ENCODE measurements at regions not wholly inside any gene's neighbourhood (a gene's known extent, or its start where the extent isn't known, plus 50 kb on each side); places are given as distances from the start of the nearest gene placed in this dataset.

DNA sequence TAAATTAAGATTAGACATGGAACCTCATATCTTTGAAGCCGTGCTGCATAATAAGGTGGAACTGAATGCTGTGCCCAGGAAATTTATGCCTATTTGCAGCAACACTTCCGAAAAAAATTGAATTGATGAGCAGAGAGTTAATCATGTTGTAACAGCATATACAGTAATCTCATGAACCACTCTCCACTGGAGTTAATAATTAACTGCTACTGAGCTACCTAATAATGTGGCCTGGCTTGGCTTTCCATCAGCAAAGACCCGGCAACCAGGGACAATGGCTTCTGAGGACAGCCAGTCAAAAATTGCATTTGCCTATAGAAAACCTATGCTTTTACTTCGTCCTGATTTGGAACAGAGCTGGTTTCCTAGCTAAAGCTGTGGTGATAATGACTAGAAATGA is 63.8 kb upstream of the GATB start:
- POLR2A ChIA-PET (ENCODE audit: low non-redundant PET) = no interaction called here

DNA sequence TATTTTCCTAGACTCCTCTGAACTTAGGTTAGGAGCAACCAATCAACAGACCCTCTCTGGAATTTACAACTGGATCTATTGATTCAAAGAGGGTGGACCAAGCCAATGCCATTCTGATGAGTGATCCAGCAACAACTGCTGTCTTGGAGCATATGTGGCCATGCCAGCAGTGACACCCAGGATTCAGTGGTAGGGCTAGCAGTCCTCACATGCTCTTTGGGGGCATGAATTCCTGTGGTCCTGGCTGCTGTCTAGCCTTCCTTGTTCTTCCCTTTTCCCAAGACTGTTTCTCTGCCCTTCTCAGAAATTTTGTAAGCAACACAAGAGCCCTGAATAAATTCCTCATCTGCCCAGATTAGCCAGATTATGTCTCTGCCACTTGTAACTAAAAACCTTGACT is 61.5 kb upstream of the GATB start:
- TF ChIP-seq, protein P1, sequence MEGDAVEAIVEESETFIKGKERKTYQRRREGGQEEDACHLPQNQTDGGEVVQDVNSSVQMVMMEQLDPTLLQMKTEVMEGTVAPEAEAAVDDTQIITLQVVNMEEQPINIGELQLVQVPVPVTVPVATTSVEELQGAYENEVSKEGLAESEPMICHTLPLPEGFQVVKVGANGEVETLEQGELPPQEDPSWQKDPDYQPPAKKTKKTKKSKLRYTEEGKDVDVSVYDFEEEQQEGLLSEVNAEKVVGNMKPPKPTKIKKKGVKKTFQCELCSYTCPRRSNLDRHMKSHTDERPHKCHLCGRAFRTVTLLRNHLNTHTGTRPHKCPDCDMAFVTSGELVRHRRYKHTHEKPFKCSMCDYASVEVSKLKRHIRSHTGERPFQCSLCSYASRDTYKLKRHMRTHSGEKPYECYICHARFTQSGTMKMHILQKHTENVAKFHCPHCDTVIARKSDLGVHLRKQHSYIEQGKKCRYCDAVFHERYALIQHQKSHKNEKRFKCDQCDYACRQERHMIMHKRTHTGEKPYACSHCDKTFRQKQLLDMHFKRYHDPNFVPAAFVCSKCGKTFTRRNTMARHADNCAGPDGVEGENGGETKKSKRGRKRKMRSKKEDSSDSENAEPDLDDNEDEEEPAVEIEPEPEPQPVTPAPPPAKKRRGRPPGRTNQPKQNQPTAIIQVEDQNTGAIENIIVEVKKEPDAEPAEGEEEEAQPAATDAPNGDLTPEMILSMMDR (conservative IDR thresholded peaks at IDR 0.05; ENCODE audit: low read depth) = no peak
- ChIA-PET POLR2A (ENCODE audit: low non-redundant PET) (no interaction called here), CTCF (no interaction called here)
- DNase-seq (ENCODE audit: low spot score) = no peak
- no peak overlapping the region for H3K27ac ChIP-seq

More for the DNA sequence above, 63.8 kb upstream of the GATB start:
- TF ChIP-seq, protein P1 (conservative IDR thresholded peaks at IDR 0.05; ENCODE audit: low read depth) = no peak
- CTCF ChIA-PET = no interaction called here
- H3K27ac ChIP-seq = no peak overlapping the region
- DNase-seq (ENCODE audit: low spot score) = no peak

DNA sequence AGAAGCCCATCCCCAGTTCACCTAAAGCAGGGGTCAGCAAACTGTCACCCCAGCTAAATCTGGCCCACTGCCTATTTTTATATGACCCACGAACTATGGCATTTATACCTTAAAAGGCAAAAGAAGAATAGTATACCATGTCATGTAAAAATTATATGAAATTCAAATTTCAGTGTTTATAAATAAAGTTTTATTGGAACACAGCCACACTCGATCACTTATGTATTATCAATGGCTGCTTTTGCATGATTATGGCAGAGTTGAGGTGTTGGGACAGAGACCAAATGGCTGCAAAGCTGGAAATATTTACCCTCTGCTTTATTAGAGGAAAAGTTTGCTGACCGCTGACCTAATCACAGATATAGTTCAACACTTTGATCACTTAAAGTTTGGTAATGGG is 59.2 kb upstream of the GATB start:
- CTCF ChIA-PET = no interaction called here

DNA sequence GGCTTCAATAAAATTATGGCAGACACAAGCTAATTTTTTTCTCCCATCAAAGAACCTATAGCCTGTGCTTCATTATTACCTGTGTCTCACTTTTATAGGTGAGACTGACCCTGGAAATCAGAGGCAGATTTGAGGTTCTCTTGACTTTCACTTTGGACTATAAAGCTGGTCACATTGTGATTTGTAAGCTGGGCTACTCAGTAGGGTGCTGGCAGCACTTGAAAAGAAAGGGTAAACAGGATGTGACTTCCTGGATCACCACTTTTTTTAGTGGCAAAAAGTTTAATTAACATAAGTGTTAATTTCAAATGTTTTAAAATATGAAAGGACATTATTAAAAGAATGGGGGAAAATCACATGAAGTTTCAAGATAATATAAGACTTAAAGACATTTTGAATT is 50.6 kb upstream of the GATB start:
- TF ChIP-seq, protein P1 (conservative IDR thresholded peaks at IDR 0.05; ENCODE audit: low read depth) = no peak
- DNase-seq (ENCODE audit: low spot score) = no peak
- CTCF ChIA-PET = interaction anchor here (0.7 kb wide), 1 partner anchor 9 kb away, joined by 4 read pairs; no protein-coding TSS in a partner anchor

More for the DNA sequence above, 59.2 kb upstream of the GATB start:
- no peak for DNase-seq (ENCODE audit: low spot score)
- POLR2A ChIA-PET (ENCODE audit: low non-redundant PET) = no interaction called here
- TF ChIP-seq, protein P1 (conservative IDR thresholded peaks at IDR 0.05; ENCODE audit: low read depth) = no peak
- H3K27ac ChIP-seq = no peak overlapping the region

More for the DNA sequence above, 50.6 kb upstream of the GATB start:
- no peak overlapping the region for H3K27ac ChIP-seq
- POLR2A ChIA-PET (ENCODE audit: low non-redundant PET) = no interaction called here
